Upper lobe of left lung (tissue), 6 donors: ENCODE measurements at regions not wholly inside any gene's neighbourhood (a gene's known extent, or its start where the extent isn't known, plus 50 kb on each side); places are given as distances from the start of the nearest gene placed in this dataset.
A peak's percentile ranks its signal among the peaks of the same experiment; 100 is the strongest.

Experiments
- ATAC-seq, 2 donors: fragments of 200-7000 bp; cut with Tn5 transposase; one replicate each; pipeline ENCODE4 v1.9.1; 2022; ENCODE audit warnings: mild to moderate bottlenecking in 2 of 2, moderate library complexity in 2 of 2; ENCODE audit not compliant: low FRiP score in 2 of 2
- DNase-seq, 2 donors: peaks; one replicate each; pipeline ENCODE4 v3.0.0-alpha.2; 2019 to 2020
- H3K27ac ChIP-seq, 4 donors: fragments of 200-600 bp; sonication (generic); one replicate each; pipeline ENCODE4 v1.5.1; 2016 to 2019
- H3K27me3 ChIP-seq, 4 donors: fragments of 200-600 bp; sonication (generic); one replicate each; pipeline ENCODE4 v1.5.1; 2017 to 2019
- H3K36me3 ChIP-seq, 4 donors: fragments of 200-600 bp; sonication (generic); one replicate each; pipeline ENCODE4 v1.5.1; 2016 to 2019
- H3K4me1 ChIP-seq, 4 donors: fragments of 200-600 bp; sonication (generic); one replicate each; pipeline ENCODE4 v1.5.1; 2018 to 2019
- H3K4me3 ChIP-seq, 4 donors: fragments of 200-600 bp; sonication (generic); one replicate each; pipeline ENCODE4 v1.5.1; 2017 to 2019; ENCODE audit warnings: mild to moderate bottlenecking in 2 of 4, moderate library complexity in 1 of 4
- H3K9me3 ChIP-seq, 4 donors: fragments of 200-600 bp; sonication (generic); one replicate each; pipeline ENCODE4 v1.5.1; 2018 to 2019
- EP300 ChIP-seq, 4 donors: sonication (generic); formaldehyde crosslinking; IDR thresholded peaks; one replicate each; pipeline ENCODE4 v1.5.1; 2017; ENCODE audit warnings: antibody characterized with exemption in 4 of 4, control low read depth in 2 of 4
- POLR2A ChIP-seq, 4 donors: fragments of 450-650 bp; IDR thresholded peaks; one replicate each; pipeline ENCODE4 v1.5.1; 2016 to 2017; ENCODE audit warnings: antibody characterized with exemption in 4 of 4, mild to moderate bottlenecking in 2 of 4
- POLR2AphosphoS5 ChIP-seq, 2 donors: sonication (generic); formaldehyde crosslinking; IDR thresholded peaks; one replicate each; pipeline ENCODE4 v1.5.1; 2017; ENCODE audit warnings: antibody characterized with exemption in 2 of 2
- WGBS, 2 donors: methylation state at CpG; one replicate each; pipeline ENCODE4 v1.1.5; 2017 to 2018; 5-methylcytosine and 5-hydroxymethylcytosine counted together
- TF ChIP-seq, protein P1 (sequence below), 6 experiments: fragments of 450-650 bp in 4 of 6; fragments of 200-600 bp in 2 of 6; sonication (generic) in 2 of 6; IDR thresholded peaks; one replicate each; pipeline ENCODE4 v1.5.1; 2016 to 2019; ENCODE audit warnings: antibody characterized with exemption in 6 of 6
- donor health status: DM: no; HTN: no; CAD: no; lungs with moderate emphysema.
- donor health status: DM: no; HTN: yes; CAD: no; lungs with severe emphysema.

DNA sequence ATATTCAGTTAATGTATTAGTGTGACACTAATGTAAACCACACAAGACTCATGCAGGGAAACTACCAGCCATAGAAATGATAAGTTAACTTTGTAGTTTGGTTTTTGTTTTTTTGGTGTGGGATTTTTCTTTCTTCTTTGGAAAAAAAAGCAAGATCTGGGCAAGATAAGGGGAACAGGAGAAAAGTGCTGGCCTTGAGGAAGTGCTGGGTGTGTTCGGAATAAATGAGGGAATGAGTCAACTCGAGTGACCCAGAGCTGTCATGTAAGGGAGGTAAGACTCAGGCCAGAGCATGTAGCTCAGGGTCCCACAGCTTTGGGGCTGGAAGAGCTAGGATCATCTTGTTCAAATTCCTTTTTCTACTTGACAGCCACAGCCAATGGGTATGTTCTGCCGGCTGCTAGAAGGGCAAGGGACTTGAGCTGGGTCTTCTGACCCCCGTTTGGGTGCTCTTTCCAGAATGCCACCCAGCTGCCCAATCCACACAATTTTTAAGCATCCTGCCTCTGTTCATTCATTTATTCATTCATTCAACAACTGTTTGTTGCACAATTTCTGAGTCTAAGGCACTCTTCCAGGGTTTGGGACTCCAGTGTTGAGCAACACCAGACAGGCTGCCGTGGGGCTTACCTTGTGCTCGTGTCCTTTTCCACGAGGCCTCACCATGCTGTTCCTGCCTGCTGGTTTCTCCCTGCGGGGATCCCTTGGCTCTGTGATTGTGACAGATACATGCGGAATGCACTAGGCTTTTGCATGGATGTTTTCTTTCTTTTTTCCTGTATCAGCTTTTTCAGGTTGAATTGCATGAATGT is 54.5 kb downstream of the CLDN34 start:
- ATAC-seq: peak in 1 of 2 donors; percentile 58
- TF ChIP-seq, protein P1, sequence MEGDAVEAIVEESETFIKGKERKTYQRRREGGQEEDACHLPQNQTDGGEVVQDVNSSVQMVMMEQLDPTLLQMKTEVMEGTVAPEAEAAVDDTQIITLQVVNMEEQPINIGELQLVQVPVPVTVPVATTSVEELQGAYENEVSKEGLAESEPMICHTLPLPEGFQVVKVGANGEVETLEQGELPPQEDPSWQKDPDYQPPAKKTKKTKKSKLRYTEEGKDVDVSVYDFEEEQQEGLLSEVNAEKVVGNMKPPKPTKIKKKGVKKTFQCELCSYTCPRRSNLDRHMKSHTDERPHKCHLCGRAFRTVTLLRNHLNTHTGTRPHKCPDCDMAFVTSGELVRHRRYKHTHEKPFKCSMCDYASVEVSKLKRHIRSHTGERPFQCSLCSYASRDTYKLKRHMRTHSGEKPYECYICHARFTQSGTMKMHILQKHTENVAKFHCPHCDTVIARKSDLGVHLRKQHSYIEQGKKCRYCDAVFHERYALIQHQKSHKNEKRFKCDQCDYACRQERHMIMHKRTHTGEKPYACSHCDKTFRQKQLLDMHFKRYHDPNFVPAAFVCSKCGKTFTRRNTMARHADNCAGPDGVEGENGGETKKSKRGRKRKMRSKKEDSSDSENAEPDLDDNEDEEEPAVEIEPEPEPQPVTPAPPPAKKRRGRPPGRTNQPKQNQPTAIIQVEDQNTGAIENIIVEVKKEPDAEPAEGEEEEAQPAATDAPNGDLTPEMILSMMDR (IDR thresholded peaks at IDR 0.05): no peak
- TF ChIP-seq POLR2AphosphoS5 (IDR thresholded peaks at IDR 0.05) (no peak), EP300 (IDR thresholded peaks at IDR 0.05) (no peak), POLR2A (IDR thresholded peaks at IDR 0.05) (no peak)
- 61 to 63% methylated on average over 9 of the region's 9 CpGs for WGBS, 2 donors
- Histone ChIP-seq H3K27me3 (no peaks in the 10 kb centered on the region), H3K27ac (no peak overlapping the region), H3K36me3 (no peaks in the 10 kb centered on the region), H3K4me1 (peaks cover 2 to 37% (median 12%) of the 10 kb centered on the region in 4 donors), H3K4me3 (no peak overlapping the region), H3K9me3 (no peaks in the 10 kb centered on the region)
- no peak for DNase-seq

DNA sequence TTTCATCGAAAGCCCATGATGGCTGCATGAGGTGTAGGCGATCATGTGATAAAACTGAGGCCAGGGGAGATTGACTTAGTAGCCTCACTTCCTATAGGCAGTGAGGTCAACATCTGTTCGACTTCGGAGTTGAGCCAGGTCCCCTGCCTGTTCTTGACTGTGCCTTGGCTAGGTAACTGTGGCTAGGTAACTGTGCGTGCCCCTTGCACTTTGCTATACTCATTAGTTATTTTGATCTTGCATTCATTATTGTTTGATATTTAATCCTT is 55.0 kb downstream of the CLDN34 start:
- no peak for DNase-seq
- Histone ChIP-seq H3K9me3 (no peaks in the 10 kb centered on the region), H3K4me1 (peaks cover 2 to 37% (median 12%) of the 10 kb centered on the region in 4 donors), H3K4me3 (no peak overlapping the region), H3K27me3 (no peaks in the 10 kb centered on the region), H3K27ac (no peak overlapping the region), H3K36me3 (no peaks in the 10 kb centered on the region)
- TF ChIP-seq POLR2AphosphoS5 (IDR thresholded peaks at IDR 0.05) (no peak), EP300 (IDR thresholded peaks at IDR 0.05) (no peak), POLR2A (IDR thresholded peaks at IDR 0.05) (no peak)
- TF ChIP-seq, protein P1 (IDR thresholded peaks at IDR 0.05): no peak
- no peak for ATAC-seq
- 93 to 94% methylated on average over 4 to 5 of the region's 5 CpGs for WGBS, 2 donors

DNA sequence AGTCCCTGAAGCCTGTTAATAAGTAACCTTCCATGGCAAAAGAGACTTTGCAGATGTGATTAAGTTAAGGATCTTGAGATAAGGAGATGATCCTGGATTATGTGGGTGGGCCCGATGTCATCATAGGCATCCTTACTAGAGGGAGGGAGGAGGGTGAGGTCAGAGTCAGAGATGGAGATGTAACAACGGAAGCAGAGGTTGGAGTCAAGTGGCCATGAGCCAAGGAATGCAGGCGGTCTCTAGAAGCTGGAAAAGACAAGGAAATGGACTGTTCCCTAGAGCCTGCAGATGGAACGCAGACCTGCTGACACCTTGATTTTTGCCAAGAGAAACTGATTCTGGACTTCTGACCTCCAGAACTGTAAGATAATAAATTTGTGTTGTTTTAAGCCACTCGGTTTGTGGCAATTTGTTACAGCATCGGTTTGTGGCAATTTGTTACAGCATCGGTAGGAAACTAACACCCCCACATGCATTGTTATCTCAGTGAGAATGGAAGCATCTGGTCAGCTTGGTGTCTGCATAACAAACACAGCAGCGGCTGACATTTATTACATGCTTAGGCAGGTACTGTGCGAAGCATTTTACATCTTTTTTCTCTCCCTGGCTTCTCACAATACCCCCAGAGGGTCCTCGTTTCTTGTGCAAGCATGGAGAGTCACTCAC is 55.6 kb downstream of the CLDN34 start:
- H3K4me1 ChIP-seq: peaks cover 2 to 32% (median 11%) of the 10 kb centered on the region in 4 donors
- no peak for TF ChIP-seq POLR2AphosphoS5 (IDR thresholded peaks at IDR 0.05)
- no peak for TF ChIP-seq EP300 (IDR thresholded peaks at IDR 0.05)
- TF ChIP-seq POLR2A (IDR thresholded peaks at IDR 0.05): no peak
- TF ChIP-seq, protein P1 (IDR thresholded peaks at IDR 0.05): no peak
- ATAC-seq (peak in 1 of 2 donors; percentile 90), DNase-seq (no peak)
- 62 to 63% methylated on average over 10 of the region's 10 CpGs for WGBS, 2 donors
- H3K27ac ChIP-seq: peak overlapping the region in 1 of 4 donors; percentile 22
- H3K36me3 ChIP-seq: no peaks in the 10 kb centered on the region
- no peaks in the 10 kb centered on the region for H3K27me3 ChIP-seq
- H3K9me3 ChIP-seq: no peaks in the 10 kb centered on the region
- H3K4me3 ChIP-seq: no peak overlapping the region

DNA sequence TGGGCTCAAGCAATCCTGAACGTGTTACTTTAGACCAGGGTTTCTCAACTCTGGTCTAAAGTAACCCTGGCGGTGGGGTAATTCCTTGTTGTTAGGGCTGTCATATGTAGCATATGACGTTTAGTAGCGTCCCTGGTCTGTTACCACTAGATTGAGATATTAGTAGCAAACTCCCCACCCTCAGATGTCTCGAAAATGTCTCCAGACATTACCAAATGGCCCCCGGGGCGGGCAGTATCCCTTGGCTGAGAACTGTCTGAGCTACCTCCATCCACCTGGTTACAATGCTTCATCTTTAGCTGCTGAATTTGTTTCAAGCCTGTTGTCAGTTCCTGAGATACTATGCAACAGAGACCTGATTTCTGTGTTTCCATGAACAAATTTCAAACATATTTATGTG is 56.7 kb downstream of the CLDN34 start:
- Histone ChIP-seq H3K4me3 (no peak overlapping the region), H3K36me3 (no peaks in the 10 kb centered on the region), H3K9me3 (no peaks in the 10 kb centered on the region), H3K4me1 (peaks cover 0 to 27% (median 5%) of the 10 kb centered on the region in 4 donors), H3K27me3 (no peaks in the 10 kb centered on the region), H3K27ac (no peak overlapping the region)
- DNase-seq (no peak), ATAC-seq (no peak)
- TF ChIP-seq EP300 (IDR thresholded peaks at IDR 0.05) (no peak), POLR2A (IDR thresholded peaks at IDR 0.05) (no peak), POLR2AphosphoS5 (IDR thresholded peaks at IDR 0.05) (no peak)
- TF ChIP-seq, protein P1 (IDR thresholded peaks at IDR 0.05): no peak
- WGBS, 2 donors: 78 to 82% methylated on average over 2 to 7 of the region's 7 CpGs
